HEK293T (cell line): ENCODE measurements at regions not wholly inside any gene's neighbourhood (a gene's known extent, or its start where the extent isn't known, plus 50 kb on each side); places are given as distances from the start of the nearest gene placed in this dataset.
"Not testable (repeated sequence)": the region's sequence is repeated elsewhere in the genome, so short reads cannot be mapped to it uniquely, and the experiment has no call there.

Experiments used
- BHLHE40 ChIP-seq: fragments of 450-650 bp; IDR thresholded peaks from 2 replicates; pipeline ENCODE4 v1.6.1; 2016; ENCODE audit warnings: mild to moderate bottlenecking, moderate library complexity, borderline replicate concordance
- ELF4 ChIP-seq: fragments of 450-650 bp; IDR thresholded peaks from 2 replicates; pipeline ENCODE4 v1.6.1; 2017; ENCODE audit warnings: antibody characterized with exemption
- FOXA1 ChIP-seq: fragments of 450-650 bp; IDR thresholded peaks from 2 replicates; pipeline ENCODE4 v1.6.1; 2016; ENCODE audit warnings: mild to moderate bottlenecking
- FOXK2 ChIP-seq: fragments of 450-650 bp; IDR thresholded peaks from 2 replicates; pipeline ENCODE4 v1.6.1; 2016; ENCODE audit warnings: mild to moderate bottlenecking
- HDGF ChIP-seq: fragments of 450-650 bp; IDR thresholded peaks from 2 replicates; pipeline ENCODE4 v1.6.1; 2017; ENCODE audit warnings: antibody characterized with exemption, borderline replicate concordance
- L3MBTL2 ChIP-seq: fragments of 450-650 bp; conservative IDR thresholded peaks from 2 replicates; pipeline ENCODE4 v1.6.1; 2016; ENCODE audit warnings: mild to moderate bottlenecking
- LEF1 ChIP-seq: fragments of 450-650 bp; IDR thresholded peaks from 2 replicates; pipeline ENCODE4 v1.6.1; 2017; ENCODE audit warnings: mild to moderate bottlenecking, borderline replicate concordance
- NFRKB ChIP-seq: fragments of 450-650 bp; IDR thresholded peaks from 2 replicates; pipeline ENCODE4 v1.6.1; 2016; ENCODE audit warnings: mild to moderate bottlenecking, moderate library complexity
- SUZ12 ChIP-seq: fragments of 450-650 bp; IDR thresholded peaks from 2 replicates; pipeline ENCODE4 v1.6.1; 2016; ENCODE audit warnings: mild to moderate bottlenecking
- TARDBP ChIP-seq: fragments of 450-650 bp; IDR thresholded peaks from 2 replicates; pipeline ENCODE4 v1.6.1; 2016
- ZNF384 ChIP-seq: fragments of 450-650 bp; IDR thresholded peaks from 2 replicates; pipeline ENCODE4 v1.6.1; 2016
- TF ChIP-seq, protein P1 (sequence below): fragments of 450-650 bp; IDR thresholded peaks from 2 replicates; pipeline ENCODE4 v1.6.1; 2016

DNA sequence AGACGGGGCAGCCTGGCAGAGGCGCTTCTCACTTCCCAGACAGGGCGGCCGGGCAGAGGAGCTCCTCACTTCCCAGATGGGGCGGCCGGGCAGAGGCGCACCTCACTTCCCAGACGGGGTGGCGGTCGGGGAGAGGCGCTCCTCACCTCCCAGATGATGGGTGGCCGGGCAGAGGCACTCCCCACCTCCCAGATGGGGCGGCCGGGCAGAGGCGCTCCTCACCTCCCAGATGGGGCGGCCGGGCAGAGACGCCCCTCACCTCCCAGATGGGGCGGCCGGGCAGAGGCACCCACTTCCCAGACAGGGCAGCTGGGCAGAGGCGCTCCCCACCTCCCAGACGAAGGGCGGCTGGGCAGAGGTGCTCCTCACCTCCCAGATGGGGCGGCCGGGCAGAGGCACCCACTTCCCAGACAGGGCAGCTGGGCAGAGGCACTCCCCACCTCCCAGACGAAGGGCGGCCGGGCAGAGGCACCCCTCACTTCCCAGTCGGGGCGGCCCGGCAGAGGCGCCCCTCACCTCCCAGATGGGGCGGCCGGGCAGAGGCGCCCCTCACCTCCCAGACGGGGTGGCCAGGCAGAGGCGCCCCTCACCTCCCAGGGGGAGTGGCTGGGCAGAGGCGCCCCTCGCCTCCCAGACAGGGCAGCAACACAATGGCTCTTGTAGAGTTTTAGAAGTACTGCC lies 258.8 kb downstream of the HAPSTR1 start:
- not testable (repeated sequence) for TF ChIP-seq ZNF384, FOXA1, LEF1, FOXK2, SUZ12, TARDBP, ELF4, L3MBTL2, HDGF, BHLHE40, NFRKB
- TF ChIP-seq, protein P1, sequence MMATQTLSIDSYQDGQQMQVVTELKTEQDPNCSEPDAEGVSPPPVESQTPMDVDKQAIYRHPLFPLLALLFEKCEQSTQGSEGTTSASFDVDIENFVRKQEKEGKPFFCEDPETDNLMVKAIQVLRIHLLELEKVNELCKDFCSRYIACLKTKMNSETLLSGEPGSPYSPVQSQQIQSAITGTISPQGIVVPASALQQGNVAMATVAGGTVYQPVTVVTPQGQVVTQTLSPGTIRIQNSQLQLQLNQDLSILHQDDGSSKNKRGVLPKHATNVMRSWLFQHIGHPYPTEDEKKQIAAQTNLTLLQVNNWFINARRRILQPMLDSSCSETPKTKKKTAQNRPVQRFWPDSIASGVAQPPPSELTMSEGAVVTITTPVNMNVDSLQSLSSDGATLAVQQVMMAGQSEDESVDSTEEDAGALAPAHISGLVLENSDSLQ, result not testable (repeated sequence)
